ENCODE measurements at regions not wholly inside any gene's neighbourhood (a gene's known extent, or its start where the extent isn't known, plus 50 kb on each side); places are given as distances from the start of the nearest gene placed in this dataset.
"Not testable (repeated sequence)": the region's sequence is repeated elsewhere in the genome, so short reads cannot be mapped to it uniquely, and the experiment has no call there.

- intact Hi-C loops (cut with micrococcal nuclease) = no loop called here
- Mint-ChIP-seq H3K9me3 (no peaks in the 10 kb centered on the region), H3K27me3 (peaks cover 8% of the 10 kb centered on the region), H3K27ac (no peak overlapping the region), H3K4me1 (no peaks in the 10 kb centered on the region), H3K36me3 (ENCODE audit: low read depth) (no peaks in the 10 kb centered on the region), H3K4me3 (no peak overlapping the region)
- DNase-seq = no peak
Observed at GRCh38 chr17:30580916-30581315, 103.7 kb downstream of the GOSR1 start.

GRCh38 chr17:30579610-30580315, 102.6 kb downstream of the GOSR1 start:
- Mint-ChIP-seq H3K27me3 (peaks cover 8% of the 10 kb centered on the region), H3K27ac (no peak overlapping the region), H3K36me3 (ENCODE audit: low read depth) (no peaks in the 10 kb centered on the region), H3K4me3 (no peak overlapping the region), H3K9me3 (no peaks in the 10 kb centered on the region), H3K4me1 (no peaks in the 10 kb centered on the region)
- no peak for DNase-seq
- intact Hi-C loops (cut with micrococcal nuclease) = no loop called here

- intact Hi-C loops (cut with micrococcal nuclease); H3K4me1 Mint-ChIP-seq; H3K4me3 Mint-ChIP-seq; H3K27me3 Mint-ChIP-seq; H3K9me3 Mint-ChIP-seq; H3K36me3 Mint-ChIP-seq (ENCODE audit: low read depth); DNase-seq; H3K27ac Mint-ChIP-seq: not testable (repeated sequence)
Observed at GRCh38 chr17:30578015-30578717, 101.0 kb downstream of the GOSR1 start.
